ENCODE measurements at regions not wholly inside any gene's neighbourhood (a gene's known extent, or its start where the extent isn't known, plus 50 kb on each side); places are given as distances from the start of the nearest gene placed in this dataset.
A peak's percentile ranks its signal among the peaks of the same experiment; 100 is the strongest.

- H3K4me1 ChIP-seq (replicated peaks in 1 of 2), result no peaks in the 10 kb centered on the region
- H3K9me3 ChIP-seq (replicated peaks in 1 of 3), result peaks cover 0 to 5% (median 5%) of the 10 kb centered on the region in 3 donors
- no peaks in the 10 kb centered on the region for H3K36me3 ChIP-seq (replicated peaks in 1 of 2)
- 69 to 86% (median 77%) methylated on average over 8 of the region's 8 CpGs for WGBS, 4 donors
- intact Hi-C loops (cut with DNase I), result no loop called here
- H3K4me3 ChIP-seq, result no peak overlapping the region
- no peak overlapping the region for H3K27ac ChIP-seq
- TF ChIP-seq CTCF (IDR thresholded peaks at IDR 0.05), result no peak
- no peak for TF ChIP-seq POLR2A (IDR thresholded peaks at IDR 0.05)
- DNase-seq, result no peak
- H3K27me3 ChIP-seq, result no peaks in the 10 kb centered on the region
These were observed 86.9 kb downstream of the PXDC1 start for GRCh38 chr6:3664625-3665041.

- no peak for DNase-seq
- no peaks in the 10 kb centered on the region for H3K4me1 ChIP-seq (replicated peaks in 1 of 2)
- intact Hi-C loops (cut with DNase I), result no loop called here
- H3K4me3 ChIP-seq, result no peak overlapping the region
- 70 to 83% (median 75%) methylated on average over 6 of the region's 6 CpGs for WGBS, 4 donors
- H3K9me3 ChIP-seq (replicated peaks in 1 of 3), result peaks cover 0 to 4% (median under 1%) of the 10 kb centered on the region in 3 donors
- H3K27me3 ChIP-seq, result no peaks in the 10 kb centered on the region
- TF ChIP-seq POLR2A (IDR thresholded peaks at IDR 0.05) (no peak), CTCF (IDR thresholded peaks at IDR 0.05) (no peak)
- H3K36me3 ChIP-seq (replicated peaks in 1 of 2), result no peaks in the 10 kb centered on the region
- H3K27ac ChIP-seq, result no peak overlapping the region
These were observed 87.7 kb downstream of the PXDC1 start for GRCh38 chr6:3663811-3664210.

GRCh38 chr6:3663081-3663480 lies 88.4 kb downstream of the PXDC1 start:
- 53 to 75% (median 66%) methylated on average over 8 of the region's 8 CpGs for WGBS, 4 donors
- no peak for TF ChIP-seq POLR2A (IDR thresholded peaks at IDR 0.05)
- TF ChIP-seq CTCF (IDR thresholded peaks at IDR 0.05), result no peak
- intact Hi-C loops (cut with DNase I), result no loop called here
- DNase-seq, result peak in 1 of 7 donors; percentile 3
- Histone ChIP-seq H3K4me3 (no peak overlapping the region), H3K36me3 (replicated peaks in 1 of 2) (no peaks in the 10 kb centered on the region), H3K9me3 (replicated peaks in 1 of 3) (no peaks in the 10 kb centered on the region), H3K27me3 (no peaks in the 10 kb centered on the region), H3K4me1 (replicated peaks in 1 of 2) (no peaks in the 10 kb centered on the region), H3K27ac (no peak overlapping the region)

- DNase-seq, result no peak
- H3K36me3 ChIP-seq (replicated peaks in 1 of 2), result no peaks in the 10 kb centered on the region
- no peaks in the 10 kb centered on the region for H3K4me1 ChIP-seq (replicated peaks in 1 of 2)
- no peak overlapping the region for H3K4me3 ChIP-seq
- 80 to 89% (median 88%) methylated on average over 12 of the region's 12 CpGs for WGBS, 4 donors
- intact Hi-C loops (cut with DNase I), result no loop called here
- H3K27ac ChIP-seq, result no peak overlapping the region
- no peak for TF ChIP-seq CTCF (IDR thresholded peaks at IDR 0.05)
- no peak for TF ChIP-seq POLR2A (IDR thresholded peaks at IDR 0.05)
- no peaks in the 10 kb centered on the region for H3K27me3 ChIP-seq
- no peaks in the 10 kb centered on the region for H3K9me3 ChIP-seq (replicated peaks in 1 of 3)
These were observed 90.1 kb downstream of the PXDC1 start for GRCh38 chr6:3661390-3661789.
